ENCODE measurements at regions not wholly inside any gene's neighbourhood (a gene's known extent, or its start where the extent isn't known, plus 50 kb on each side); places are given as distances from the start of the nearest gene placed in this dataset.

- no peaks in the 10 kb centered on the region for H3K79me2 ChIP-seq (ENCODE audit: insufficient read depth, low read length)
- ChIA-PET RAD21 (ENCODE audit: low non-redundant PET in 1 of 2, low total read pairs in 2 of 2, uncharacterized antibody in 2 of 2, unreplicated experiment in 2 of 2) (no interaction called here), POLR2A (no interaction called here), CTCF (no interaction called here)
- H2AFZ ChIP-seq (ENCODE audit: low read depth, low read length, poor library complexity, severe bottlenecking) = no peak overlapping the region
- no peaks in the 10 kb centered on the region for H4K20me1 ChIP-seq (ENCODE audit: insufficient read depth)
- H3K9me2 ChIP-seq (ENCODE audit: insufficient read depth) = no peaks in the 10 kb centered on the region
- no peak overlapping the region for H3K9ac ChIP-seq (ENCODE audit: low read length)
- H3K9me3 ChIP-seq (ENCODE audit: control insufficient read depth in 1 of 2, insufficient read depth in 1 of 2, low read depth in 1 of 2, low read length in 2 of 2) = peaks cover 0 to 4% of the 10 kb centered on the region in 2 experiments; a peak in 2 of 4 replicates
- ATAC-seq = no peak
- H3K27me3 ChIP-seq (ENCODE audit: insufficient read depth, low read length) = no peaks in the 10 kb centered on the region
- TF ChIP-seq ZFX (IDR thresholded peaks at IDR 0.05) (no peak), MAX (IDR thresholded peaks at IDR 0.05) (no peak), REST (IDR thresholded peaks at IDR 0.05; ENCODE audit: low read depth) (no peak), CBX3 (IDR thresholded peaks at IDR 0.05; ENCODE audit: low read depth) (no peak), CTCF (IDR thresholded peaks at IDR 0.05 in 2 of 3, conservative IDR thresholded peaks at IDR 0.05 in 1 of 3; ENCODE audit: borderline replicate concordance in 1 of 3, insufficient read depth in 1 of 3, low read depth in 2 of 3, low read length in 2 of 3) (no peak), JUND (IDR thresholded peaks at IDR 0.05) (no peak), ZBTB33 (IDR thresholded peaks at IDR 0.05; ENCODE audit: extremely low read depth, insufficient replicate concordance, low read length) (no peak), ELF1 (IDR thresholded peaks at IDR 0.05; ENCODE audit: borderline replicate concordance, low read depth) (no peak), FOSL1 (IDR thresholded peaks at IDR 0.05; ENCODE audit: low read depth) (no peak), EZH2phosphoT487 (IDR thresholded peaks at IDR 0.05; ENCODE audit: borderline replicate concordance) (no peak), TCF7L2 (IDR thresholded peaks at IDR 0.05; ENCODE audit: borderline replicate concordance, extremely low read depth, insufficient read depth, insufficient read length) (no peak), EZH2 (IDR thresholded peaks at IDR 0.05) (no peak), SP1 (IDR thresholded peaks at IDR 0.05; ENCODE audit: low read depth) (no peak), EGR1 (IDR thresholded peaks at IDR 0.05; ENCODE audit: low read depth) (no peak), POLR2AphosphoS5 (IDR thresholded peaks at IDR 0.05; ENCODE audit: low read depth, low read length) (no peak), YY1 (IDR thresholded peaks at IDR 0.05; ENCODE audit: extremely low read depth, insufficient replicate concordance, low read depth, low read length) (no peak), ZNF274 (IDR thresholded peaks at IDR 0.05; ENCODE audit: low read depth, low read length) (no peak), ATF3 (IDR thresholded peaks at IDR 0.05) (no peak), RAD21 (IDR thresholded peaks at IDR 0.05; ENCODE audit: low read depth) (no peak), SIN3A (IDR thresholded peaks at IDR 0.05; ENCODE audit: low read depth) (no peak)
- no peak overlapping the region for H3K4me2 ChIP-seq (ENCODE audit: low read length)
- H3K4me1 ChIP-seq (ENCODE audit: control insufficient read depth in 1 of 2, insufficient read depth in 2 of 2, low read length in 2 of 2) = no peaks in the 10 kb centered on the region
- H3K4me3 ChIP-seq (replicated peaks in 1 of 2; ENCODE audit: low read depth in 1 of 2, low read length in 2 of 2) = no peak overlapping the region
- no TSS peak for BruUV-seq (replicated peaks)
- H3K27ac ChIP-seq (ENCODE audit: low read depth, low read length) = no peak overlapping the region
- DNase-seq (ENCODE audit: low read depth, low spot score) = no peak
- intact Hi-C loops (cut with micrococcal nuclease) = no loop called here
- no peaks in the 10 kb centered on the region for H3K36me3 ChIP-seq (ENCODE audit: control insufficient read depth in 1 of 2, insufficient read depth in 2 of 2, low read length in 2 of 2)
These were observed 808.3 kb upstream of the EEF2KMT start for GRCh38 chr16:5905935-5906334.
